ENCODE measurements at regions not wholly inside any gene's neighbourhood (a gene's known extent, or its start where the extent isn't known, plus 50 kb on each side); places are given as distances from the start of the nearest gene placed in this dataset.

DNA sequence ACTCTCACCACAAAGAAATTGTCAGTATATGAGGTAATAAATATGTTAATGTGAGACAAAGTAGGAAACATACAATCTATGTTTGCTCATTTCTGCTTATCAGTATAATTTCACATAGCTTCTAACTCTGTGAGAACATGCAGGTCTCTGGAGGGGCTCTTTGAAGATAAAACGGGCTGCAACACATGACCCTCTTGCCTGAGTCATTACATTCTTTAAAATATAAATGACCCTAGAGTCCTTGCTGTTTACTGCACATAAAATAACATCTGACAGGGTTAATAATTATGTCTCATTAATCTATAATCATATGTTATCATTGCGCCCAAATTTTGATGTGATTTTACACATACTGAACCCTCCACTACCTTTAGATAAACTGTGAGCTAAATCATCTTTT, 681.5 kb downstream of the ARAP2 start:
- DNase-seq, result no peak

DNA sequence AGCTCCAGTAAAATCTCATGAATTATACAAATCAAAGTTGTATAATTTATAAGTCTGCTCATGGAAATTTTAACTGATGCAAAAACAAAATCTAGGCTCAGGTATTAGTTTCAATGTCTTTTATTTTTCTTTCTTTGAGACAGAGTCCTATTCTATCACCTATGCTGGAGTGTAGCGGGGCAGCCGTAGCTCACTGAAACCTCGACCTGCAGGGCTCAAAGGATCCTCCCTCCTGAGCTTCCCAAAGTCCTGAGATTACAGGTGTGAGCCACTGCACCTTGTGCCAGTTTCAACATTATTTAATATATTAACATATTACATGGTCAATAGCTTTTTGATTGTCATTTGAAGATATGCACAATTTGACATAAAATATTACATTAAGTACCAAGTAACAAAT, 678.7 kb downstream of the ARAP2 start:
- DNase-seq, result no peak

DNA sequence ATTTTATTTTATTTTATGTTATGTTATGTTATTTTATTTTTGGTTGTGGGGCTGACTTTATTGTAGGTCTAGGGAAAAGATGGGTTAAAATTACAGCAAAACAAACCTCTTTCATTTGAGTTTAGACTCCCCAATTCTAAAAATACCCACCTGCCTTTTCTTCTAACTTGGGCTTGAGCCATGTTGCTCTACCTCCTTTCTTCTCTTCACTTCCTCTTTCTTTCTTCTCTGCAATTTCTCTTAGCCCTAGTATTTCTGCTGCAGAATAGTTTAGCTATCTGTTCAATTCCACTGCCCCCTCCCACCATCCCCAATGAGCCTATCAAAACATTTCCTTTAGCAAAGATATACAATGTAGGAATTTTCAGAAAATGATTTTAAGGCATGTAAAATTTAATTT, 653.3 kb downstream of the ARAP2 start:
- no peak for DNase-seq

DNA sequence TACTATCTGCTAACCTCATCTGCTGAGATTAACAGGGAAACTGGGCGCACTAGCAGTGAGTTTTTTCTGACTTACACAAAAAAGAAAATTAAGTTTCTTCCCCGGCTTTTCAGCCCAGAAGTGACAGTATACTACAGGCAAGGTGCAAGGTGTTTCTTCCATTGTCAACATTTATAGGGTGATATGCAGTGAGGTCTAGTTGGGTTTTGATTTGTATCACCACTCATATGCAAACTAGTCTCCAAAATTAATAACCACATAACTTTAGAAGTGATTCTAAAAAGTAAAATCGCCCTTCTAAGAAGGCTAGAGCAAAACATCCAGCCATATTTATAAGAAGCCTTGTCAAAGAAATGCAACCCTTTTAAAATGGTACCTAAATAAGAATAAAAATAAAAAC, 640.1 kb downstream of the ARAP2 start:
- DNase-seq, result no peak

DNA sequence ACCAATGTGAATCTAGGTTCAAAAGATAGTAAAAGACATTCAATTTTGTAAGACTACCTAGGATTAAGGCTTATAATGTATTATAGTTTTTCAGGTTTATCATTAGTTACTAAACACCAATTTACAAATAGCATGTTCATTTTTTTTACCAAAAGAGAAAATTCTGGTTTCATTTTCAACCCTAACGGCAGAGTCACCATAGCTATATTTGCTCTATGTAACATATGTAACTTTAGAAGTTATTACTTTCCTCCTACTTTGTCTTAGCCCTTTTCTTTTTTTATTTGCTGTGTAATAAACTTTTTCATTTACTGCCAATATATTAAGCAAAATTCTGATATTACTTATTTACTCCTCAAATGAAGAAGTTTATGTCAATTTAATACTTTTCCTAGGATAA, 639.6 kb downstream of the ARAP2 start:
- no peak for DNase-seq

DNA sequence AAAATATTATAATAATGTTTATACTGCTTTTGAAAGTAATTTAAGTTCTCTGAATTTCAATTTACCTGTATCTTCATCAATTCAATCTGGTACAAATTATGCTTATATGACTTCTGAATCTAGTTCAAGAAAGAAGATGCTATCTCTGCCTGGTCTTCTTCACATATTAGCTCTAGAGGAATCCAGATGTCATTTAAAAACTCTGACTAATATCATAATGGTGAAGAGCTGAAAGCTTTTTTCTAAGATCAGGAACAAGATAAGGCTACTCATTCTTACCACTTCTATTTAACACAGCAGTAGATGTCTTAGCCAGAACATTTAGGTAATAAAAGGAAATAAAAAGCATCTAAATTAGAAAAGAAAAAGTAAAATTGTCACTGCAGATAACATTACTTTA, 636.1 kb downstream of the ARAP2 start:
- DNase-seq, result no peak

DNA sequence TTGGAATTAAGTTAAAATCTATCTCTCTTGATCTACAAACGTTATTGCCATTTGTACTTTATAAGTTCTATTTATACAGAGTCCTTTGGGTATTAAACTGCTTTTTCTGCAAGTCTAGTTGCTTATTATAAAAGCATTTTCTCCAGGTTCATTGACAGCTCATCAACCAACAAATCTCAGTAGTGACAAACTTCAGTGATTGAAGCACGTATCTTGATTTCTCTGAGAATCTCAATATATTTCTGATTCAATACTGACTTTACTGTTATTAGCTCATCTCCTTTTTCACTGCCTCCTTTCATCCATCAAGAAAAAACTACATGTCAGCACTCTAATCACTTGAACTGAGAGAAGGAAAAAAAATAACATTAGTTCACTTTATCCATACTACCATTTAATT, 630.2 kb downstream of the ARAP2 start:
- no peak for DNase-seq

DNA sequence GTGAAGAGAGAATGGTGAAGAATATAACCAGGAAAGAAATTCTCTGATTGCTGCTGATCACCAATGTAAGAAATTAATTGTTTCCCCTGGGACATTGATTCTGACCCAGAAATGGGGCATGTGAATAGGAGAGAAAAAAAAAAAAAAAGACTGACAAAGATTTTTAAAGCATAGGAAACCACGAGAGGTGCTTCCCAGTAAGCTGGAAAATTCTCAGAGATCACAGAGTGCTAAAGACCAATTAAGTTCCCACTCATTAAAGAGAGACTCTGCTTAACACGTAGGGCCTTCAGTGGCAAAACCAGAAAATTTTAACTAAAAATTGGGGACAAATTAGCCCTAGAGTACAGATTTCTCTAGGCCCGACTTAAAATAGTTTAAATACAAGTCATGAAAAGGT, 604.4 kb downstream of the ARAP2 start:
- no peak for DNase-seq

DNA sequence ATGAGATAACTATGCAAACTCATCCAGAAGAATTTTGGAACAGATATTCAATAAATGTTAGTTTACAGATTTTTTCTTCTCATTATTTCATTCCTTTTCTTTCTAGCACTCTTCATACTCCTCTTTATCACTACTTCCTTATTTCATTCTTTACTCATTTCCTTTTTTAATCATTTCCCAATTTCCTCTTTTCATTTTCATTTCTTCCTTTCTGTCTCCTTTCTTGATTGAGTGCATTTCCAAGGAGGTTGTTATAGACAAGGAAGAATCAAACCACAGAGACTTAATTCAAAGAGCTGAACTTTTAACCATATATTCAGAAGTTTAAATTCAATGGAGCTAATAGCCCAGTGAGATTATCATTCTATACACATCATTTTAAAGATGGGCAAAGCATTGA, 600.7 kb downstream of the ARAP2 start:
- DNase-seq, result no peak

DNA sequence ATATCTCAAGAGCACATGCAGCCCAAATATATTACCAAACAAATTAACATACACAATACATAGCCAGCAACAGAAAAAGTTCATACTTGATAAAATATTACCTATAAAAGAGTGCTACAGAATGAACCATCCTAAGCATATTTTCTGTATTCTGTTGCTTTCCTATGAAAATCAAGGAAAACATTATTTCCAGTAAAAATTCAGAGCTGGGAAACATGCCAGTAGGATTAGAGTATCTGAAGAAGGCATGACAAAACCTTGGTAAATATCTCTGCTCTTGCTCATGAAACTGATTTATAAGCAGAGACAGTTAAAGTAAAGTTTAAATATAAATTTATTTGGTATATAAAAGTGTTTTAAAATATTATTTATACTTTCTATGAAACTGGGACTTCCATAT, 599.7 kb downstream of the ARAP2 start:
- no peak for DNase-seq

DNA sequence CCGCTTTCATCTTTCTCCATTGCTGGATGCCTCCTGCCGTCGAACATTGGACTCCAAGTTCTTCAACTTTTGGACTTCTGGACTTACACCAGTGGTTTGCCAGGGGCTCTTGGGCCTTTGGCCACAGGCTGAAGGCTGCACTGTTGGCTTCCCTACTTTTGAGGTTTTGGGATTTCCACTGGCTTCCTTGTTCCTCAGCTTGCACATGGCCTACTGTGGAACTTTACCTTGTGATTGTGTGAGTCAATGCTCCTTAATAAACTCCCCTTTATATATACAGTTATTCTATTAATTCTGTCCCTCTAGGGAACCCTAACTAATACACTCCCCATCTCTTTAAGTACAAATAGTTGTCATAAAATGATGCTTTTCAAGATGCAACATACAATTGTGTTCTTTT, 595.3 kb downstream of the ARAP2 start:
- DNase-seq, result no peak

DNA sequence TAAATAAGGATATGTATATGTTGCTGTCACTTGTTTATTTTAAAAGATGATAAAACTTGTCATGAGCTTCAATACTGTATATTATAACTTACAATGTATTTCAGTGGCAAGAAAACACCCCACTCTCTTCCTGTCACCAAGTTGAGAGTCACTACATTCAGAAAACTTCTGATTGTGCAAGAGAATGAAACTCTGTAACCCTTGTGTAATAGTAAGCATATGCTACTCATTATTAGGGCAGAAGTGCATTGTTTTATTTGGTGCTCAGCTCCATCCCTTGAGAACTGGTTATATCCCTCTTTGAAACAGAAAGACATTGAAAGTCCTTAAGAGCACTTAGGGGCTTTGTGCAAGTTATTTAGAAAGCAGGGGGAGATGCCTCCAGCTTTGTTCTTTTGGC, 594.5 kb downstream of the ARAP2 start:
- no peak for DNase-seq

DNA sequence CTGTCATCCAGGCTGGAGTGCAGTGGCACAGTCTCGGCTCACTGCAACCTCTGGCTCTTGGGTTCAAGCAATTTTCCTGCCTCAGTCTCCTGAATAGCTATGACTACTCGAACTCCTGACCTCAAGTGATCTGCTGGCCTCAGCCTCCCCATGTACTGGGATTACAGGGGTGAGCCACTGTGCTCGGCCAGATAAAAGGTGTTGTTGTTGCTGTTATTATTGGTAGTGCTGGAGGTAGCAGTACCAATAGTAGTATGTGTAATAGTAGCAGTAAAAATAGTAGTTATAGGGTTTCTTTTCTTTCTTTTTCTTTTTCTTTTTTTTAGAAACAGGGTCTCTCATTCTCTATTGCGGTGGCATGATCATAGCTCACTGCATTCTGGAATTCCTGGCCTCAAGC, 592.1 kb downstream of the ARAP2 start:
- no peak for DNase-seq

DNA sequence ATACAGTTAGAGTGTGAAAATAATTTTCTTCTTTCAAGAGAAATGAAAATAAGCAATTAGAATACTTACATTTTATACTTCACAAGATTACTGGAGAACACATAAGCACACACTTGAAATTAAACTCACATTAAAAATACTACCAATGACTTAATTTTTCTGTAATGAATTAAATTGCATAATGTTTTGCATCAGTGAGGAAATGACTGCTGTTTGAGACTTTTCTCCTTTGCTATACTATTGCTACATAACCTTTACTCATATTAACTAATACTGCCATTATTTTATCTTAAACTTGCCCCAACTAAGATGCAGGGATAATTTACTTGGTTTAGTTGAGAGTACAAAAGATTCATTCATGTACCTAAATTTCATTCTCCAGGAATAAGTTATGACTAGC, 590.9 kb downstream of the ARAP2 start:
- no peak for DNase-seq

DNA sequence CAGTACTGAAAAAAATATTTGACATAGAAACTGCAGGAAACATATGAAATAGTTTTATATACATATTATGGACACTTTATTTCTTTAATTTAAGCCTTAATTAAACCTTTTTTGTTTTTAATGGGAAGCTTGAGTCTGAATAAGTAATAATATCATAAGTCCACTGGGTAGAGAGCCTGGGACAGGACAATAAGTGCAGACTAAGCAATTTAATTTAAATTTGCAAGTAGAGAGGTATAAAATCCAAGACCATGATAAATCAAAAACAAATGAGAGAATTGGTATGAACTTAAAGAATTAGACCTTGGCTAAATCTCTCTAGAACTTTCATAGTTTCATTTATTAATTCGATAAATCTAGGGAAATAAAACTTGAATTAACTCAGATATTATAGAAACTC, 571.2 kb downstream of the ARAP2 start:
- no peak for DNase-seq

DNA sequence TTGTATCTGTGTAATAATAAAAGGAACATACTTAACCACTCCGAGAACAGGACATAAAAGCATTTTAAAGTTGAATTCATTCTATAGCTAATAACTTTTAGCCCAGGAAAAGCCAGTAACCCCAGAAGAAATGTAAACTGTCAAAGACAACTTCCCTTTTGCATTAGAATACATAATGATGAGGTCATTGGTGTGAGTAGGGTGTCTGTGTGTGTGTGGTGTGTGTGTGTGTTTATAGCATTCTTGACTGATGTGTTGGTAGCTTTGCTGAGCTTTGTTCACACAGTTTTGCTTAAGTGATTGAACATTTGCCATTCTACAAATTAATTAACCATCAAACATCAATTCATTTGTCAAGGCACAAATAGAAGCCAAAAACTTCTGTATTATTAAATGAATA, 559.6 kb downstream of the ARAP2 start:
- no peak for DNase-seq

DNA sequence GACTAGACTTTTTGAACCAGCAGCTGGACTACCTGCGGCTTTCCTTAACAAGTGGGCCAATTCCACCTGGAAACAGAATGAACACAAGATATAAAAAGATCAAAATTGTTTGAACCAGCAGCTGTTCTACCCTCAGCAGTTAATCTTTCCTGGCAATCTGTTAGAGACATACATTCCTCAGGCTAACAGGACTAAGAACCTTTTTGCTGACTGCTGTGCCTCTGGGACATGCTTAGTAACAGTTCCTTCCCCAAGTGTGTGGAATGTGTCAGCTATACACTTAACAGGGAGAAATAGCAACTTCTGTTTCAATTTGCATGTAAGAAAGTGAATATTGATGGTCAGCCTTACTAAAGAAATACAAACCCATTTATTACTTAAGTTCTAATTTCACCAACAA, 554.4 kb downstream of the ARAP2 start:
- DNase-seq, result no peak

DNA sequence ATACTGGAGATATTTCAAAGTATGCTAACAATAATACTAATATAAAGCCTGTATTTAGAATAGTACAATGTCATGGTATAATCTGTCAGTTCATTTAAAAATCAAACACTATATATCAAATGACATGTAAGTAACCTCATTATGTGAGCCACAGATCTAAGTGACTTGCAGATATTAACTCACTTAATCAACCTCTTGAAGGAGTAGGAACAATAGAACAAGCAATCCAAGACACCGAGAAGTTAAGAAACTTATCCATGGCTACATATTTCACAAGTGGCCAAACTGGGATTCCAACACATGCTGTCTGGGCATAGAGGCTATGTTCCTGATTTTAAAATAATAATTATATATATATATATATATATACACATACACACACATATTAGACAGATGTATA, 554.0 kb downstream of the ARAP2 start:
- DNase-seq, result no peak

DNA sequence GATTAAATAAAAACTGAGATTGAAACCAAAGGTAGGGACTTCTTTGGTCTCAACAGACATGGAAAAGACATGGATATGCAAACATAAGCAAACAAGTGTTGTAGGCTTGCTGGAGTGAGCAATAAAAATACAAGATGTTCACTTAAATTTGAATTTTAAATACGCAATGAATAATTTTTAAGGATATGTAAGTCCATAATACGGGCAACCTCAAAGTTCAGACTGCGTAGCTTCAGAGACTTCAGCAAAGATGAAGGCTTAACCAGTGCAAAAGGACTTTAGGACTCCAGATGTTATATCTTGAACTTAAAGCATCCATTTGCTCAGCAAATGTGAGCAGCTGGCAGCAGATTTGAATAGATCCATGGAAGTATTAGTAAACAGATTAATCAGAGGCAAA, 549.3 kb downstream of the ARAP2 start:
- DNase-seq, result no peak

DNA sequence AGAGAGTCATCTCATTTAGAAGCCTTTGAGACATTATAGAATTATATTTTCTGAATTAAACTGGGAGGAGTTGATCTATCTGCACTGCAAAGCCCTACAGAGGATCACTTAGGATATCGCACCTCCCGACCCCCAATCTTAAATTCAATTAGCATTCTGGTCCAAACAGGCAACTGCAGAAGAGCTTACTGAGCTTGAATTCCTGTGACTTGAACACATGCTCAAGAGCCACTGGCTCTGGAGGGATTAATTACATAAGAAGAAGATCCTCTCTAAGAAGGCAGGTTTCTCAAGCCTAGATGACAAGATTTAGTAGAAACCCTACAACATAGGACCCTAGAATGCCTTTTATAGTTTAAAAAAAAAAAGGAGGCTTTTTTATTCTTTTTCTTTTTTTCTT, 548.9 kb downstream of the ARAP2 start:
- DNase-seq, result no peak

DNA sequence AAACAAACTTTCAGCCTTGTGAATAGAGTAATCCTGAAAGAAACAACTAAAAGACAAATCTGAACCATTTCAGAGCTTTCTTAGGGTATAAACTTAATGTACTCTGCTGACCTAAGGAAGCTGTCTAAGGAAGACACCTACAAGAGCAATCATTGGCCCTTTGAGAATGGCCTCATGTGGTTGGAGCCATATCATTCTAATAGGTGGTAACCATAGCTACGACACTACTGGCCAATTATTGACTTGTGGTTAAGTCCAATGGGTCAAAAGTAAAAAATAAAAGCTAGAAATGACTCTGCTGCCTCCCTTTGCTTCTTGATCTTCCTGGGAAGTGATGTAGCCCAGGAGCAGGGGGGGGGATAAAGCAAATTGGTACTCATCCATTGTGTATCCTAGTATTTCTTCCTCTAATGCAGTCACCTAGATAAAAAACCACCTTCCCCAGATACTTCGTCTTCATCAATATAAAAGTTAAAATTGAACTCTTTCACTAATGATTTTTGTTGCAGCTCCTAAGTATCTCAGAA, 547.0 kb downstream of the ARAP2 start:
- DNase-seq, result no peak

DNA sequence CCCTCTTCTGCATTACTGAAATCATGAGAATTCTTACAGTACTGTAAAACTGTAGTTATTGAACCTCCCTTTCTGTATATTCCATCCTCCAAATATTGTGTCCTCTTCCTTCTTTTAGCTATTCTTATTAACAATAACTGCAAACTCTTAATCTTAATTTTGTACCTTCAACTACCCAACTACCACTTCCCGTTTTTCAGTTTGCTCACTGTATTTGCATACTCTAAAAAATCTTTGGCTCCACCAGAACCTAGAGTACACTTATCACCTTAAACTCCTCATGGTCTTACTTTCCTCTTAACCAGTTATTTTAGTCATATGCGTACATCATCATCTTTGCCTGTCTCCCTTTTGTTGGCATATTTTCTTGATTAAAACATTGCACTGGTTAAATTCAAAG, 543.7 kb downstream of the ARAP2 start:
- DNase-seq, result no peak

DNA sequence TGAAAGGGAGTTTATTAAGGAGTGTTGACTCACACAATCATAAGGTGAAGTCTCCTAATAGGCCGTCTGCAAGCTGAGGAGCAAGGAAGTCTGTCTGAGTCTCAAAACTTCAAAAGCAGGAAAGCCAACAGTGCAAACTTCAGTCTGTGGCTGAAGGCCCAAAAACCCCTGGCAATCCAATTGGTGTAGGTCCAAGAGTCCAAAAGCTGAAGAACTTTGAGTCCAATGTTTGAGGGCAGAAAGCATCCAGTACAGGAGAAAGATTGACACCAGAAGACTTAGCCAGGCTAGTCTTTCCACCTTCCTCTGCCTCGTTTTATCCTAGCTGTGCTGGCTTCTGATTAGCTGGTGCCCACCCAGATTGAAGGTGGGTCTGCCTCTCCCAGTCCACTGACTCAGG, 535.2 kb downstream of the ARAP2 start:
- no peak for DNase-seq

DNA sequence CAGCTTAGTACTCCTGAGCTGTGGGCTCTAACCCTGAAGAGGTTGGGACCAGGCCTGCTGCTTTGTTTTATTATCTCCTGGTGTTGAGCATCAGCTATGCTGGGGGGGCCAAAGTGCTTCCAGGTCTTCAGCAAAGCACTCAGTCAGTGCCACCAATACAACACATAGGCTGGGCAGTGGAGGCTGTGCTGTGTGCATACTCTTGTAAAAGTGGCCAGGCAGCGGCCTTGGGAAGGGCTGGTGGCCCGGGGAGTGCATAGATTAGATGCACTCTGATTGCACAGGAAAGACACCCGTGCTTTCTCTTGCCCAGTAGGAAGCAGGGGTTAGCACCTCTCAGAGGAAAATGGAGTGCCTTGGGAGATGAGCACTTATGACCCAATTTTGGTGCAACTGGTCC, 534.0 kb downstream of the ARAP2 start:
- DNase-seq, result no peak

DNA sequence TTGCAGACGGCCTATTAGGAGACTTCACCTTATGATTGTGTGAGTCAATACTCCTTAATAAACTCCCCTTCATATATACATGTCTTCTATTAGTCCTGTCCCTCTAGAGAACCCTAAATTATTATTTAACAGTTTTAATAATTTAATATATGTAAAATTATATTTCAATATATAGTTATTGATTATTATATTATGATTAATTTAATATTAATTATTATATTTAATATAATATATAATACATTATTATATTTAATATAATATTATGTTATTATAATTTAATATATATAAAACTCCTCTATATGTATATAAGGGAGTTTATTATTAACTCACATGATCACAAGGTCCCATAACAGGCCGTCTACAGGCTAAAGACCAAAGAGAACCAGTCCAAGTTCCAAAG, 533.2 kb downstream of the ARAP2 start:
- no peak for DNase-seq

DNA sequence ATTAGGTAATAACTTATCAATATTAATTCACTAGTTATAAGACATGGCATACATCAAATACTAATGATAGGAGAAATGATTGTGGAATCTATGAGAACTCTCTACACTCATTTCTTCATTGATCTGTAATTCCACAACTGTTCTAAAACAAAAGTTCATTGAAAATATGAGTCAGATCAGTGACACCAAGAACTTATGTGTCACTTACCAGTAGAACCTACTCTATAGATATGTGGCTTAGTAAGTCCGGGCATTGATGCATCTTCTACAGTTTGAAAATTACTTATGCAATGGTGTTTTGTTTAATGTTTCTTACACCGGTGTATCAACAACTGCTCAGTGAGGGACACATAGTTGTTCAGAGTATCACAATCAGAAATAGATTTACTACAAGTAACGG, 520.3 kb downstream of the ARAP2 start:
- DNase-seq, result no peak
